Heart left ventricle (tissue), 16 donors: ENCODE measurements at regions not wholly inside any gene's neighbourhood (a gene's known extent, or its start where the extent isn't known, plus 50 kb on each side); places are given as distances from the start of the nearest gene placed in this dataset.
"Not testable (repeated sequence)": the region's sequence is repeated elsewhere in the genome, so short reads cannot be mapped to it uniquely, and the experiment has no call there.

Experiments
- ATAC-seq, 4 donors: fragments of 200-7000 bp; cut with Tn5 transposase; one replicate each; pipeline ENCODE4 v1.9.1; 2020 to 2022; ENCODE audit warnings: moderate library complexity in 4 of 4, mild to moderate bottlenecking in 3 of 4, moderate number of reproducible peaks in 1 of 4
- DNase-seq, 5 donors: peaks; one replicate each; pipeline ENCODE4 v3.0.0-alpha.2; 2020
- H3K27ac ChIP-seq, 12 donors: fragments of 200-600 bp; sonication (generic) in 4 of 12; one replicate each; pipeline versions ENCODE4 v1.5.0 to v1.8.0; 2016 to 2022; ENCODE audit warnings: mild to moderate bottlenecking in 2 of 12
- H3K27me3 ChIP-seq, 9 donors: fragments of 200-600 bp; sonication (generic) in 2 of 9; one replicate each; pipeline versions ENCODE4 v1.5.1 to v1.8.0; 2016 to 2022; ENCODE audit warnings: mild to moderate bottlenecking in 3 of 9
- H3K36me3 ChIP-seq, 9 donors: fragments of 200-600 bp; sonication (generic) in 2 of 9; one replicate each; pipeline versions ENCODE4 v1.5.0 to v1.8.0; 2018 to 2022; ENCODE audit warnings: mild to moderate bottlenecking in 2 of 9
- H3K4me1 ChIP-seq, 12 donors: fragments of 200-600 bp; sonication (generic) in 4 of 12; one replicate each; pipeline versions ENCODE4 v1.5.0 to v1.8.0; 2016 to 2022; ENCODE audit warnings: mild to moderate bottlenecking in 3 of 12
- H3K4me3 ChIP-seq, 12 donors: fragments of 200-600 bp; sonication (generic) in 4 of 12; one replicate each; pipeline versions ENCODE4 v1.5.0 to v1.8.0; 2017 to 2022; ENCODE audit warnings: mild to moderate bottlenecking in 9 of 12, moderate library complexity in 4 of 12
- H3K9me3 ChIP-seq, 12 donors: fragments of 200-600 bp; sonication (generic) in 4 of 12; one replicate each; pipeline versions ENCODE4 v1.5.0 to v1.8.0; 2016 to 2022; ENCODE audit warnings: mild to moderate bottlenecking in 1 of 12
- CTCF ChIP-seq, 12 donors: fragments of 200-600 bp; sonication (generic) in 4 of 12; IDR thresholded peaks; one replicate each; pipeline versions ENCODE4 v1.5.0 to v1.8.0; 2018 to 2022; ENCODE audit warnings: antibody characterized with exemption in 12 of 12, mild to moderate bottlenecking in 5 of 12
- POLR2A ChIP-seq, 2 donors: fragments of 450-650 bp; IDR thresholded peaks; one replicate each; pipeline ENCODE4 v1.6.1; 2017; ENCODE audit warnings: antibody characterized with exemption in 2 of 2, mild to moderate bottlenecking in 2 of 2, moderate library complexity in 2 of 2
- WGBS, 4 donors: extraction: QIAGEN DNeasy Blood & Tissue Kit in 2 of 4; methylation state at CpG; one replicate each; pipeline versions ENCODE4 v1.1.5 to v1.1.7; 2013 to 2018; 5-methylcytosine and 5-hydroxymethylcytosine counted together
- intact Hi-C, 10 donors: fragments of 100-400 bp; cut with DNase I; formaldehyde crosslinking; loops; one replicate each; pipeline versions ENCODE4 v1.11.1 to v1.14.2; 2022
- donor health status: ischemic (EF 13 %, LVEDD 7.1; RV severe dilation, severe dysfunction).
- donor health status: healthy with polysubstance abuse.
- donor health status: DM: no; HTN: yes; CAD: no.
- donor health status: DM: no; HTN: no; CAD: no.
- donor health status: ischemic (EF 25% LVEDD 6.9; RV normal size, moderate dysfunction).
- donor health status: ischemic (EF 25% LVEDD 5.7; RV mildly dilated, moderate dysfunction).
- donor health status: healthy.
- donor health status: DM: yes; HTN: yes; CAD: no.
- donor health status: ischemic (EF 35%, LVEDD 5.7; RV mildly dilated, moderate dysfunction).
- donor health status: nonischemic (EF 11% LVEDD 7.7; RV severe dilation, severe dysfunction).
- donor health status: DM: yes; HTN: yes; CAD: no.
- donor health status: PGD.
- donor health status: ischemic (EF 29% LVEDD 5.4; RV normal size, mild dysfunction).
- donor health status: nonischemic (EF 23%, LVEDD 6.1; RV moderate dilation, normal function).

- 82 to 90% (median 86%) methylated on average over 5 of the region's 5 CpGs for WGBS, 4 donors
- H3K9me3 ChIP-seq = no peaks in the 10 kb centered on the region
- intact Hi-C loops = no loop called here
- H3K27ac ChIP-seq = no peak overlapping the region
- peaks cover 0 to 3% (median 0%) of the 10 kb centered on the region in 9 donors for H3K27me3 ChIP-seq
- H3K4me3 ChIP-seq = no peak overlapping the region
- H3K36me3 ChIP-seq = no peaks in the 10 kb centered on the region
- TF ChIP-seq CTCF (IDR thresholded peaks at IDR 0.05) (no peak), POLR2A (IDR thresholded peaks at IDR 0.05) (no peak)
- DNase-seq (no peak), ATAC-seq (no peak)
- H3K4me1 ChIP-seq = no peaks in the 10 kb centered on the region
Observed at GRCh38 chr3:168671091-168671490, 575.4 kb upstream of the GOLIM4 start.

GRCh38 chr3:168660879-168661657 is 565.3 kb upstream of the GOLIM4 start:
- H3K27ac ChIP-seq, H3K4me3 ChIP-seq, intact Hi-C loops, H3K36me3 ChIP-seq, H3K4me1 ChIP-seq, ATAC-seq, DNase-seq, H3K27me3 ChIP-seq: not testable (repeated sequence)
- peaks cover 0 to 12% (median 0%) of the 10 kb centered on the region in 12 donors for H3K9me3 ChIP-seq
- WGBS, 4 donors = 92 to 94% (median 93%) methylated on average over 6 of the region's 6 CpGs

- peaks cover 0 to 12% (median 0%) of the 10 kb centered on the region in 12 donors for H3K9me3 ChIP-seq
- no peak overlapping the region for H3K27ac ChIP-seq
- intact Hi-C loops = no loop called here
- ATAC-seq (no peak), DNase-seq (no peak)
- TF ChIP-seq POLR2A (IDR thresholded peaks at IDR 0.05) (no peak), CTCF (IDR thresholded peaks at IDR 0.05) (no peak)
- H3K4me1 ChIP-seq = no peaks in the 10 kb centered on the region
- no peaks in the 10 kb centered on the region for H3K27me3 ChIP-seq
- H3K36me3 ChIP-seq = no peaks in the 10 kb centered on the region
- H3K4me3 ChIP-seq = no peak overlapping the region
Observed at GRCh38 chr3:168659015-168659414, 563.3 kb upstream of the GOLIM4 start.

- Histone ChIP-seq H3K27ac (no peak overlapping the region), H3K4me3 (no peak overlapping the region), H3K9me3 (peaks cover 0 to 12% (median 0%) of the 10 kb centered on the region in 12 donors), H3K27me3 (peaks cover 0 to 4% (median 0%) of the 10 kb centered on the region in 9 donors), H3K36me3 (no peaks in the 10 kb centered on the region), H3K4me1 (no peaks in the 10 kb centered on the region)
- WGBS, 4 donors = 90 to 97% (median 92%) methylated on average over 1 of the region's 1 CpG
- intact Hi-C loops = no loop called here
- no peak for ATAC-seq
- no peak for DNase-seq
- TF ChIP-seq CTCF (IDR thresholded peaks at IDR 0.05) = no peak
- no peak for TF ChIP-seq POLR2A (IDR thresholded peaks at IDR 0.05)
Observed at GRCh38 chr3:168655611-168656010, 559.9 kb upstream of the GOLIM4 start.

GRCh38 chr3:168654700-168655099 is 559.0 kb upstream of the GOLIM4 start:
- TF ChIP-seq POLR2A (IDR thresholded peaks at IDR 0.05) (no peak), CTCF (IDR thresholded peaks at IDR 0.05) (no peak)
- H3K27me3 ChIP-seq = peaks cover 0 to 4% (median 0%) of the 10 kb centered on the region in 9 donors
- intact Hi-C loops = no loop called here
- DNase-seq (no peak), ATAC-seq (no peak)
- peaks cover 0 to 12% (median 0%) of the 10 kb centered on the region in 12 donors for H3K9me3 ChIP-seq
- H3K4me1 ChIP-seq = no peaks in the 10 kb centered on the region
- H3K27ac ChIP-seq = no peak overlapping the region
- H3K36me3 ChIP-seq = no peaks in the 10 kb centered on the region
- no peak overlapping the region for H3K4me3 ChIP-seq
- 84 to 88% (median 86%) methylated on average over 2 of the region's 2 CpGs for WGBS, 4 donors
